T47D (cell line): ENCODE measurements at regions not wholly inside any gene's neighbourhood (a gene's known extent, or its start where the extent isn't known, plus 50 kb on each side); places are given as distances from the start of the nearest gene placed in this dataset.

Experiments
- DNase-seq, 2 experiments: peaks; one replicate each; pipeline versions ENCODE4 v3.0.0 to v3.0.0-alpha.2; 2011 to 2012; ENCODE audit warnings: low read depth in 1 of 2, low spot score in 1 of 2
- JUND ChIP-seq: IDR thresholded peaks from 2 replicates; pipeline ENCODE4 v1.6.1; 2012; ENCODE audit warnings: low read depth
- in situ Hi-C: cut with HindIII; loops from 2 replicates; pipeline ENCODE4 v1.10.0; 2016; ENCODE audit warnings: low sequenced_read_pairs, low pct_unique_long_range_greater_than_20kb

DNA sequence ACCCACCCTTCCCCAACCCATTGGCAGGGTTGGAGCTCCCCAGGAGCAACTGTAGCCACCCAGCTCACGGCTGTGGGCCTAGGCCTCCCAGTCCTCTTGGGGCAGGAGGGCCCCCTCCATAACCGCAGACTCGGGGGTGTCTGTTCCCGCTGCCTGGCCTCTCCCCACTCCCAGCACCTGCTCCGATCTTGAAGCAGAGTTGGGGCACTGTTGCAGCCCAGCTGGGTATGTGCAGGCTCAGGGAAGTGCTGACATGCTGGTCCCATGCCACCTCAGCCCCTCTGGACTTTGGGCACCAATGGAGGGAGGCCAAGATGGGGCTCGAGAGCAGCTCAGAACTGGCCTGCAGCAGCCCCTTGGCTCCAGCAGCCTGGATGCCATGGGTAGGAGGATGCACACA lies 54.8 kb upstream of the KRTAP11-1 start:
- no peak for DNase-seq
- in situ Hi-C loops = no loop called here

DNA sequence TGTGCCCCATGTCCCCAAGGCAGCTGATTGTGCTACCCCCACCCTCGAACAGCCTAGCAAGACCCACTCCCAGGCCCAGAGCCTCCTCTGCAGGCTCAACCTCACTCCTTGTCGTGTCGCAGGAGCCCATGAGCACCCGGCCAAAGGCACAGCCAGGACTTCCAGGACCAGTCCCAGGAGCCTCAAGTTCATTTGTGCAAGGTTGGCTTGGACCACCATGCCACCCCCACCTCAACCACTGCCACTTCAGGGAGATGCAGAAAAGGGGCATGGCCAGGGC lies 54.4 kb upstream of the KRTAP11-1 start:
- in situ Hi-C loops = no loop called here
- no peak for DNase-seq

More for the DNA sequence above, 54.8 kb upstream of the KRTAP11-1 start:
- TF ChIP-seq JUND = no peak

DNA sequence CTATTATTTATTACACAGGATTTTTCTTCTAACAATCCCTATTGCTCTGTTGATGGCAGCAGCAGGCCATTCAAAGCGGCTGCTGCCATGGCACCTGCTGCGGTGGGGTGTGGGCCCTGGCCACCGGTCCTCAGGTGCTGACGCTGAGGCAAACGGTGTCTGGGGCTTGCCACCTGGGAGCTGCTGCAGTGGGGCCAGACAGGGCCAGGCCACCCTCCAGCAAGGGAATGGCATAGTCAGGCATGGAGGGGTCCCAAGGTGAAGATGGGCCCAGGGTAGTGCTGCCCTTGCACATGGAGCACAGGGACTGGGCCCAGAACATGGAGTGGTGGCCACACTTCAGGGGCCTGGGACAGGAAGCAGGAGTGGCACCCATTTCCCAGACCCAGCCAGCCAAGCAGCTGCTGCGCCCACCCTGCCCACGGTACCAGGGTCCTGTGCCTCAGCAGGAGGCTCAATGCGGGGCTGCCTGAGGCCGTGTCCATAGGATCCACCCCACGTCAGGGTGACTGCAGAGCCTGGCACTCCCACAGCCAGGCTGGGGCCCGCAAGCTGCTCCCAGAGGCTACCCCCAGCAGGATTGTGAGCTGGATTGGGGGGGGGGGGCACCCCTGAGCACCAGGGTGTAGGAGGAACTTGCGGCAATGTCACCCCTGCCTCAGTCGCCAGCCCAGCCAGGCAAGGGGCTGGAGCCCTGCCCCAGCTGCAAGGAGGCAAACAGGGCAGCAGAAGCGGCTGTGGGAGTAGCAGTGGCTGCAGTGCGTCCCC lies 53.9 kb upstream of the KRTAP11-1 start:
- no peak for TF ChIP-seq JUND
- no peak for DNase-seq
- in situ Hi-C loops = no loop called here

More for the DNA sequence above, 54.4 kb upstream of the KRTAP11-1 start:
- TF ChIP-seq JUND = no peak

DNA sequence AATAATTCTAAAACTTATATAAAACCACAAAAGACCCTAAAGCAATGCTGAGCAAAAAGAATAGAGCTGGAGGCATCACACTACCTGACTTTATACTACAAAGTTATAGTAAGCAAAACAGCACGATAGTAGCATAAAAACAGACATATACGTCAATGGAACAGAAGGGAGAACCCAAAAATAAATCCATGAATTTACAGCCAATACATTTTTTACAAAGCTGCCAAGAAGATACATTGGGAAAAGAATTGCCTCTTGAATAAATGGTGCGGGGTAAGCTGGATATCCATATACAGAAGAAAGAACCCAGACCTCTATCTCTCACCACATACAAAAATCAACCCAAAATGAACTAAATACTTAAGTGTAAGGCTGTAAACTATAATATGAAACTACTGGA lies 51.3 kb upstream of the KRTAP11-1 start:
- in situ Hi-C loops = no loop called here
- DNase-seq = no peak
- no peak for TF ChIP-seq JUND
